ENCODE measurements at regions not wholly inside any gene's neighbourhood (a gene's known extent, or its start where the extent isn't known, plus 50 kb on each side); places are given as distances from the start of the nearest gene placed in this dataset.

DNA sequence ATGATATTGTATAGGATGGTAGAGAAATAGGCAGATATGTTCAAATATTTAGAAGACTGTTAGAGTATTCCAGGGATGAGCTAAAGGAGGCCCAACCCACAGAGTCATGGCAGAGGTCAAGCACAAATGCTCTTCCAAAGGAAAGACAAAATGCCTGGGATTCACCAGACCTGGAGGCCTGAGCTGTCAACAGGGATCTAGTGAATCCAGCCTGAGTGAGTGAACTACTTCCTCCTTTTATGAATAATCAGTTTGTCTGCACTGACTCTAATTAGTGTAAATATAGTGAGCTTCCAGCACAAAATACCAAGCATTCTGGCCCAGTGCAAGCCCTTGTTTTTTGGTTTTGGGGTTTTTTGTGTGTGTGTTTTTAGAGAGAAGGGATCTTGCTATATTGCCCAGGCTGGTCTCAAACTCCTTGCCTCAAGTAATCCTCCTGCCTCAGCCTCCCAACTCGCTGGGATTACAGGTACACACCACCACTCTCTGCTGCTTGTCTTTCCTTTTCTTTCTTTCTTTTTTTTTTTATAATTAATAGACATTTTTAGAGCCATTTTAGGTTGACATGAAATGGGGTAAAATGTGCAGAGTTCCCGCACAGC, 244.4 kb downstream of the SKIDA1 start:
- Histone ChIP-seq H3K4me1 (no peaks in the 10 kb centered on the region), H3K4me3 (no peak overlapping the region), H3K27ac (no peak overlapping the region), H3K27me3 (no peaks in the 10 kb centered on the region), H3K36me3 (no peaks in the 10 kb centered on the region), H3K9me3 (no peaks in the 10 kb centered on the region)
- intact Hi-C loops (cut with DNase I; ENCODE audit: low total_unique reads), result no loop called here
- no peak for DNase-seq
- 67 to 93% (median 83%) methylated on average over 2 of the region's 2 CpGs for WGBS, 5 donors
- TF ChIP-seq EP300 (IDR thresholded peaks at IDR 0.05) (no peak), CTCF (IDR thresholded peaks at IDR 0.05) (no peak), POLR2AphosphoS5 (IDR thresholded peaks at IDR 0.05) (no peak), POLR2A (IDR thresholded peaks at IDR 0.05) (no peak)

GRCh38 chr10:21280037-21280436, 245.4 kb downstream of the SKIDA1 start:
- Histone ChIP-seq H3K27ac (no peak overlapping the region), H3K4me1 (no peaks in the 10 kb centered on the region), H3K4me3 (no peak overlapping the region), H3K9me3 (no peaks in the 10 kb centered on the region), H3K27me3 (no peaks in the 10 kb centered on the region), H3K36me3 (no peaks in the 10 kb centered on the region)
- TF ChIP-seq EP300 (IDR thresholded peaks at IDR 0.05) (no peak), POLR2AphosphoS5 (IDR thresholded peaks at IDR 0.05) (no peak), CTCF (IDR thresholded peaks at IDR 0.05) (no peak), POLR2A (IDR thresholded peaks at IDR 0.05) (no peak)
- 88 to 97% (median 93%) methylated on average over 5 of the region's 5 CpGs for WGBS, 5 donors
- no peak for DNase-seq
- intact Hi-C loops (cut with DNase I; ENCODE audit: low total_unique reads), result no loop called here

GRCh38 chr10:21279217-21279575, 246.3 kb downstream of the SKIDA1 start:
- H3K4me3 ChIP-seq, result no peak overlapping the region

DNA sequence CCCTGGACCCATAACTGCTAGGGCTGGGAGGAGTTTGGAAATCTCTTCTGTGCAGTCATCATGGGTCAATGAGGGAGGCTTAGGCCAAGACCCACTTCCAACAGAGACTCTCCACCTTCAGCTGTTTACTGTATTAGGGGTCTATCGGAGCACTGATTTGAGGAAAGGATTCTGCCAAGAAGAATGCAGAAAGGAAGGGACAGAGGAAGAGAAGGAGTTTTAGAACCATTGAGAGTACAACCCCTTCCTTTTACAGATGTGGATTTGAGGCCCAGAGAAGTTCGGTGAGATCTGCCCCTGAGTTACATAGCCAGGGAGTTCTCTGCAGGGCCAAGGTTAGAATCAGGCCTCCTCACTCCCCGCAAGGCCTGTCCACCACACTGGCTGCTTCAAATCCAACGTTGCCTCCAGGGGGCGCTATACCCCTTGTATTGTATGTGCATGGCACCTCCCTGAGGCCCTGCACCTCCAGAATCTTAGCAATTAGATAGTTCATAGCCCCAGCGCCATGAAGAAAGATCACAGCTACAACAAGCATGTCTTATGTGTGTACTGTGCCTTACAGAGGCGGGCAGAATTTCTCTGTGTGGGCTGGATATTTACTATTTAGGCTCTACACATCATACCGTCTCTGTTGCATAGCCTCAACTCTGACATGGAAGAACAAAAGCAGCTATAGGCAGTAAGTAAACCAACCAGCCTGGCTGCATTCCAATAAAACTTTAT, 246.8 kb downstream of the SKIDA1 start:
- WGBS, 5 donors, result 33 to 49% (median 43%) methylated on average over 8 of the region's 8 CpGs
- Histone ChIP-seq H3K27ac (no peak overlapping the region), H3K27me3 (no peaks in the 10 kb centered on the region), H3K4me3 (no peak overlapping the region), H3K36me3 (no peaks in the 10 kb centered on the region), H3K9me3 (no peaks in the 10 kb centered on the region), H3K4me1 (no peaks in the 10 kb centered on the region)
- peak; percentile 83 to 93 for DNase-seq
- TF ChIP-seq EP300 (IDR thresholded peaks at IDR 0.05) (no peak), CTCF (IDR thresholded peaks at IDR 0.05) (peak in 5 of 7 experiments; percentile 38 to 62 (median 50)), POLR2A (IDR thresholded peaks at IDR 0.05) (no peak), POLR2AphosphoS5 (IDR thresholded peaks at IDR 0.05) (peak in 1 of 3 donors; percentile 27)
- intact Hi-C loops (cut with DNase I; ENCODE audit: low total_unique reads), result no loop called here

More at GRCh38 chr10:21279217-21279575, 246.3 kb downstream of the SKIDA1 start:
- H3K27me3 ChIP-seq, result no peaks in the 10 kb centered on the region
- H3K4me1 ChIP-seq, result no peaks in the 10 kb centered on the region
- DNase-seq, result no peak
- WGBS, 5 donors, result 79 to 94% (median 90%) methylated on average over 3 of the region's 3 CpGs
- no peak overlapping the region for H3K27ac ChIP-seq
- TF ChIP-seq CTCF (IDR thresholded peaks at IDR 0.05) (no peak), POLR2A (IDR thresholded peaks at IDR 0.05) (no peak), EP300 (IDR thresholded peaks at IDR 0.05) (no peak), POLR2AphosphoS5 (IDR thresholded peaks at IDR 0.05) (no peak)
- no peaks in the 10 kb centered on the region for H3K9me3 ChIP-seq
- intact Hi-C loops (cut with DNase I; ENCODE audit: low total_unique reads), result no loop called here
- no peaks in the 10 kb centered on the region for H3K36me3 ChIP-seq

Measured in stomach (tissue), 8 donors.